AG08396 (cell line): ENCODE measurements at regions not wholly inside any gene's neighbourhood (a gene's known extent, or its start where the extent isn't known, plus 50 kb on each side); places are given as distances from the start of the nearest gene placed in this dataset.
"Not testable (repeated sequence)": the region's sequence is repeated elsewhere in the genome, so short reads cannot be mapped to it uniquely, and the experiment has no call there.

ENCODE experiments used
- DNase-seq: peaks from one replicate; pipeline ENCODE4 v3.0.0; 2012; ENCODE audit warnings: low spot score, mixed read lengths

DNA sequence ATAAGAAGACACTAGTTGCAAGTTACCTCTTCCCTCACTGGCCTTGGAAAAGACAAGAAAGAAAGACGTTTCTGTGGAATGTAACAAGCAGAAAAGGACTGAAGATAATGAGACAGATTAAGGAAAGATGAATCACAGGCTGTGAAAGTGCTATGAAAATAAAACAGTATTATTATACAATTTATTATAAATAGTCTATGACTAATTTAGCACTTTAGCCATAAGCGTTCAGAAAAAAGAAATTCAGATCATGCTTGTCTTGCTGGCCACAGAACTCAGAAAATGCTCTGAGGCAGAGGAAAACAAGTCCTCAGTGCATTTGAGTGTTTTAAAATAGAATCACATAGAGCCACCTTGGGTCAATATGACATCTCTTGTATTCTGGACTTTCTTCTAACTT lies 174.8 kb upstream of the NBPF9 start:
- DNase-seq = not testable (repeated sequence)

DNA sequence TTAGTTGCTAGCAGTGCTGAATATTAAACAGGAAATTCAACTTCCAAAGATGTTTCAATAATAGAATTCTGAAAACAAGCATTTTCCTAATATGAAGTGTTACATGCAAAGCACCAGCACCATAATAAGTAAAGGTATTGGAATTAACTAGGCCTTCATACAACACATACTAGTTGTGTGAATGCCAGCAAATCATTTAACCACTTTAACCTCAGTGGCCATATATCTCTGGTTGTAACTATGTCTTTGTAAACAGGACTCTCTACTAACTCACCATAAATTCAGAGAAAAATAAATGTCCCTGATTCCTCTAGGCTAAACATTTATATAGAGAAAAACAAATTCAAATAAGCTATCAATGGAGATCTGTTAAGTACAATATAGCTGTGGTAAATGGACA lies 175.7 kb upstream of the NBPF9 start:
- DNase-seq = not testable (repeated sequence)

DNA sequence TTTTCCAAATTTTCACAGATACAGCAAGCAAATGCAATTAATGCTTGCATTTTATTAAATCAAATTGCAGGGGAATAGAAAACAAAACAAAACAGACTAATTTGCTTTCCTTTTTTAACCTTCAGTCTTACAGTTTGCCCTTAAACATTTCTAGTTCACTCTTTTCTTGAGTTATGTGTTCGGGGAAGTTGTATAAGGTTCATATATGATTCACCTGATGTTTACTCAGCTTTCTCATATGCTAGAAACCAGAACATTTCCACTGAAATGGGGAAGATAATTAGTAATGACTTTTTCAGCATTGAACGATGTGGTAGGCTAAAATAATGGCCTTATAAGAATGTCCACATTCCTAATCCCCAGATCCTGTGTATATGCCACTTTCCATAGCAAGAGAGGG lies 176.2 kb upstream of the NBPF9 start:
- not testable (repeated sequence) for DNase-seq

DNA sequence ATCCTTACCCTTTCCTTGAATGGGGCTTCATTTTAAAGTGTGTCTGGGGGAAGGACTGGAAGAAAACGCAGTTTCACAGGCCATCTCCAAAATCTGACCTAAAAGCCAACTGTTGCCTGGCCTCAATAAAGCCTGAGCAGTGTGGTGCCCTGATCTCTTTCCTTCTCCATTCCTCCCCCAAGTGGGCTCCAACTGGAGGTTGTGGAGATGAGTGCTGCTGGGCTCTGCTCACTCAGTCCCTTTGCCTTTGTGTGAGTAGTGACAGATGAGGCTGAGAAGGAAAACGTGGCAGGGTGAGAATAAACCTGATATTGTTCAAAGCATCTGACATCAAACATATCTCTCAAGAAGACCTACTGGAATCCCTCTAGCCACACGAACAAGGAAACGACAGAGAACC lies 181.4 kb upstream of the NBPF9 start:
- not testable (repeated sequence) for DNase-seq

DNA sequence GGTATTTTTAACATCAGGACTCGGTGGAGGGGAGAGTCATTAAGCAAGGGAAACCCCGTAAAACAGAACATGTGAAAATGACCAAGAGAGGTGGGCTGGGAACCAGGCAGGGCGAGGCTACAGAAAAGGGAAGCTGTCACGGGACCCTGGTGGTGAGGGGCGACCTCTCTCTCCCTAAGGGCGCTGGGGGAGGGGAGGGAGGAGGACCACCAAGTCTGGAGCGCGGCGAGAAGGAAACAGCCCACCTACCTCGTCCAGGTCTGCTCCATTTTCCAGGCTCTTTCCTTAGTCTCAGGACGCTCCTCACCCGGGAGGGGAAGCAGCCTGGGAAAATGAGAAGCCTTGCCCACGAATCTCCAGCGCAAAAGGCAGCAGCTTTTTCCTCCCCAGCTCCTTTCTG lies 181.9 kb upstream of the NBPF9 start:
- not testable (repeated sequence) for DNase-seq

GRCh38 chr1:149285638-149286037 lies 182.3 kb upstream of the NBPF9 start:
- not testable (repeated sequence) for DNase-seq

- DNase-seq = not testable (repeated sequence)
Measured at GRCh38 chr1:149288580-149288979, 185.2 kb upstream of the NBPF9 start.

DNA sequence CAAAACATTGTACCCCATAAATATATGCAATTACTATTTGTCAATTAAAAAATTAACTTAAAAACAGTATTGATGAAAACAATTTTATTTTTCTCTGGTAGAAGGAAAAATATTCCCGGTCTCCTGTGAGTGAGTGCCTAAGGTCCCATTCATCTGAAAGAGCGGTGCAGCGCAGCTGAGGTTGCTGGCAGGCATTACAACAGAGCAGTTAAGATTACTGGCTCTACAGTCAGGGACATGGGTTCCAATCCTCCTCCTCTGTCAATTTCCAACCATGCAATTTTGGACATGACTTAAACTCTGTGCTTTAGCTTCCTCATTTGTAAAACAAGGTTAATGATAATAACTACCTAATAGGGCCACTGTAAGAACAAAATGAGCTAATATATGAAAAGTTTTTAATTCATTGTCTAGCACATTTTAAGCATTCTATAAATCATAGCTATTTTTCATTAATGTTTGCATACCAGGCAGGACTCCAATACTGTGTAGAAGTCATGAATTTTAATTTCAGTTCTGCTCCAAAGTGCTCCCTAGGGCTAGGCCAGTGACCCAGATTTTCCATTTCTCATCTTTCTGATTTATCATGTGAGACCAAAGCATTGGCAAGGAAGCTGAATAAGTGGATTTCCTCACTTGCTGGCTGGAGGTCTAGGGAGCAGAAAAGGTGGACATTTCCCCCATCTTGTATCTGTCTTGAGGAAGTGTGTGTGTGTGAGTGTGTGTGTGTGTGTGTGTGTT lies 174.2 kb upstream of the NBPF19 start:
- DNase-seq = not testable (repeated sequence)

GRCh38 chr1:149301282-149301681 lies 173.6 kb upstream of the NBPF19 start:
- DNase-seq = not testable (repeated sequence)

DNA sequence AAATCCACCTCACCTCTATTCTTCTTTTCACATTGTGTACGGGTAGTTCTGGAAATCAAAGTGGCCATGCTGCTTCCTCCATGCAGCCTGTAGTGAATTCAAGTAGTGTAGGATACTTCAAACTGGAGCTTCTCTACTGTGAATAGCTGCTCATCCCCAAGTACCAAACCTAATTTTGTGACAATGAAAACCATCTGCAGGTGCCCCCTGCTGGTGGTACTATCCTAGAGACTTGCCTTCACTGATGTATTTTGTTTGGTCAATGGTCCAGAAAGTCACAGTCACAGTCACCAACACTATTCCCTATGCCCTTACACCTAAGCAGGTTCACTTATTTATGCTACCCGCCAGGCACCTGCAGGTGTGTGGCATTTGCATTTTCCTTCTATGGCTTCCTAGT lies 170.0 kb upstream of the NBPF19 start:
- not testable (repeated sequence) for DNase-seq

GRCh38 chr1:149307640-149308039 lies 167.2 kb upstream of the NBPF19 start:
- DNase-seq = not testable (repeated sequence)

DNA sequence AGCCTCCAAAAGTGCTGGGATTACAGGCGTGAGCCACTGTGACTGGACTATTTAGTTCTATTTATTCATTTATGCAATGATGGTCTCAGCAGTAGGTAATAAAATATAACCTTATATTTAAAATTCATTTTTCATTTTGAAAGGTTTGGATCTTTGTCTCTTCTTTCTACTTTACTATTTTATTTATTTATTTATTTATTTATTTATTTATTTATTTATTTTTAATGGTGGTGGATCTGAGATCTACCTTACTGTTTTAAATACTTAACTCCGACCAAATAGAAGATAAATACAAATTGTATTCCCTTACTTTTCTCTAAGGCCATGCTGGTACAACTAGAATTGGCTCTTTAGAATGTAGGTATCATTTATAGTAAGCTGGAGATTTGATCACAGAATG lies 159.9 kb upstream of the NBPF19 start:
- not testable (repeated sequence) for DNase-seq

- not testable (repeated sequence) for DNase-seq
Measured at GRCh38 chr1:149320971-149321731, 153.7 kb upstream of the NBPF19 start.

GRCh38 chr1:149321732-149322016 lies 153.2 kb upstream of the NBPF19 start:
- not testable (repeated sequence) for DNase-seq

DNA sequence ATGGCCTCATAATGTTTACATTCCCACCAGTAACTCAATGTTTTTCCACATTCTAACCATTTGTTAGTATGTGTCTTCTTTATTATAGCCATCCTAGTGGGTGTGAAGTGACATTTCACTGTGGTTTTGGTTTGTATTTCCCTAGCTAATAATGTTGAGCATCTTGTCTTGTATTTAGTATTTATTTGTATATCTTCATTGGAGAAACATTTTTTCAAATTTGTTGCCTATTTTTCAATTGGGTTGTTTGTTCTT lies 144.8 kb upstream of the NBPF19 start:
- DNase-seq = not testable (repeated sequence)

DNA sequence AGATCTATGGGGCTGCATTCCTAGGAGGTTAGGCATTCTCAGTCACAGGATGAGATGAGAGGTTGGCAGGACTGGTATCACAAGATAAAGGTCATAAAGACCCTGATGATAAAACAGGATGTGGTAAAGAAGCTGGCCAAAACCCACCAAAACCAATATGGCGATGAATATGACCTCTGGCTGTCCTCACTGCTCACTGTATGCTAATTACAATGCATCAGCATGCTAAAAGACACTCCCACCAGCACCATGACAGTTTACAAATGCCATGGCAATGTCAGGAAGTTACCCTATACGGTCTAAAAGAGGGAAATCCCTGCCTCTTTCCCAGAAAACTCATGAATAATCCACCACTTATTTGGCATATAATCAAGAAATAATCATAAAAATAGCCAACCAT lies 138.8 kb upstream of the NBPF19 start:
- DNase-seq = not testable (repeated sequence)

GRCh38 chr1:149338221-149338691 lies 136.6 kb upstream of the NBPF19 start:
- not testable (repeated sequence) for DNase-seq

DNA sequence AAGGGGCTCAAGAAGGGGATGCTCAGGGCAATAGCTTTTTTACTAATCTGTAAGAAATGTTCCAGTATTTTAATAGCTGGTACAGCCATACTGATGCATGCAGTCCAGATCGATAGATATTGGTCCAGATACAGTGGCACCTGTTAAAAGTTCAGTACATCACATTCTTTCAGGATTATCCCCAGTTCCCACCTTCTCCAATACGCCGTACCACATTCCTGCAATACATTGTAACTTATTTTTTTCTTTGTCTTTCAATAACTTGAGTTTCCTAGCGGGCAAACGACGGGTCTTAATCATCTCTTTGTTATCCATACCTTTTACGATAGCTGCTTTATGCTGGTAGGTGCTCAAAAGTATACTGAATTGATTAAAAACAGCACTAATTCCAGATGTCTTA lies 136.1 kb upstream of the NBPF19 start:
- not testable (repeated sequence) for DNase-seq

- DNase-seq = not testable (repeated sequence)
Measured at GRCh38 chr1:149349448-149349847, 125.4 kb upstream of the NBPF19 start.

GRCh38 chr1:149352205-149352604 lies 122.6 kb upstream of the NBPF19 start:
- DNase-seq = not testable (repeated sequence)

- not testable (repeated sequence) for DNase-seq
Measured at GRCh38 chr1:149354579-149354978, 120.3 kb upstream of the NBPF19 start.

- not testable (repeated sequence) for DNase-seq
Measured at GRCh38 chr1:149355748-149356147, 119.1 kb upstream of the NBPF19 start.

DNA sequence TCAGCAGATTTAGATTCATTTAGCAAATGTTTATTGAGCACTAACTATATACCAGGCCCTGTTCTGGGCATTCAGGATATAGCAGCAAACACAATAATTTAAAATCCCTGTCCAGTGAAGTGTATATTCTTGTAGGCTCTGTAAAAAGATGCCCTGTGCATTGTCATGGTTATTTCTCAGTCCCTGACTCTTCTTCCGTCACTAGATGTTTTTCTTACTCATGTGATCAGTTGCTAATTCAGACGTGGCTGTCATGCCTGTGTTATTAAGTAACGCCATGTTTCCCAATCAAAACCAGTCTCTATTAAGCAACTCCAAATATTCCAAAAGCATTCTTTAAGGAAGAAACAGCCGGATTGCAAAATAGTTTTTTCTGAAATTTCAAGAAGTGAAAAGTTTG lies 118.7 kb upstream of the NBPF19 start:
- DNase-seq = not testable (repeated sequence)

DNA sequence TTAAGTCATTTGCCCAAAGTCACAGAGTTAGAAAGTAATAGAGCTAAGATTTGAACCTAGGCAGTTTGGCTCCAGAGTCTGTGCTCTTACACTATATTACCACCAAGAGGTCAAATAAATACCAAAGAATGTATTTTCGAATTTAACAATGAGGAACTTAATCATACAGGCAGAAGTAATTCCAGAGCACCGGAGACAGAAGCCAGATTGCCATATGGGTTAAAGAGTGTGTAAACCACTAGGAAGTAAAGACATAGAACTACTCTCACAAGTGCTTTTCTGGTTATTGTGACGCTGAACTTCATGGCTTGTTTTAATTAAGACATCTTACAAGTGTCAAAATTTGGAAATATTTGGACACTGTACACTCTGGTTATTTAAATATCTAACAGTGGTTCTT lies 114.5 kb upstream of the NBPF19 start:
- not testable (repeated sequence) for DNase-seq
